Astrocyte of the spinal cord (primary cell): ENCODE measurements at regions not wholly inside any gene's neighbourhood (a gene's known extent, or its start where the extent isn't known, plus 50 kb on each side); places are given as distances from the start of the nearest gene placed in this dataset.

Source experiments
- DNase-seq: peaks from one replicate; pipeline ENCODE4 v3.0.0; 2011; ENCODE audit warnings: low read depth, low spot score
- H3K4me3 ChIP-seq: 2 replicates; pipeline ENCODE4 v1.5.1; 2011; ENCODE audit warnings: low read depth, mild to moderate bottlenecking, low read length, moderate library complexity
- in situ Hi-C: cut with HindIII; loops from 2 replicates; pipeline ENCODE4 v1.10.0; 2017; ENCODE audit warnings: low sequenced_read_pairs
- TF ChIP-seq, protein P1 (sequence below): IDR thresholded peaks from 2 replicates; pipeline ENCODE4 v1.5.1; 2012; ENCODE audit warnings: low read depth, mild to moderate bottlenecking, low read length, inconsistent platforms

- DNase-seq, result no peak
- TF ChIP-seq, protein P1, sequence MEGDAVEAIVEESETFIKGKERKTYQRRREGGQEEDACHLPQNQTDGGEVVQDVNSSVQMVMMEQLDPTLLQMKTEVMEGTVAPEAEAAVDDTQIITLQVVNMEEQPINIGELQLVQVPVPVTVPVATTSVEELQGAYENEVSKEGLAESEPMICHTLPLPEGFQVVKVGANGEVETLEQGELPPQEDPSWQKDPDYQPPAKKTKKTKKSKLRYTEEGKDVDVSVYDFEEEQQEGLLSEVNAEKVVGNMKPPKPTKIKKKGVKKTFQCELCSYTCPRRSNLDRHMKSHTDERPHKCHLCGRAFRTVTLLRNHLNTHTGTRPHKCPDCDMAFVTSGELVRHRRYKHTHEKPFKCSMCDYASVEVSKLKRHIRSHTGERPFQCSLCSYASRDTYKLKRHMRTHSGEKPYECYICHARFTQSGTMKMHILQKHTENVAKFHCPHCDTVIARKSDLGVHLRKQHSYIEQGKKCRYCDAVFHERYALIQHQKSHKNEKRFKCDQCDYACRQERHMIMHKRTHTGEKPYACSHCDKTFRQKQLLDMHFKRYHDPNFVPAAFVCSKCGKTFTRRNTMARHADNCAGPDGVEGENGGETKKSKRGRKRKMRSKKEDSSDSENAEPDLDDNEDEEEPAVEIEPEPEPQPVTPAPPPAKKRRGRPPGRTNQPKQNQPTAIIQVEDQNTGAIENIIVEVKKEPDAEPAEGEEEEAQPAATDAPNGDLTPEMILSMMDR, result no peak
- in situ Hi-C loops, result no loop called here
- H3K4me3 ChIP-seq, result no peak overlapping the region
These were observed 145.1 kb upstream of the RAI14 start for GRCh38 chr5:34511063-34511462.

DNA sequence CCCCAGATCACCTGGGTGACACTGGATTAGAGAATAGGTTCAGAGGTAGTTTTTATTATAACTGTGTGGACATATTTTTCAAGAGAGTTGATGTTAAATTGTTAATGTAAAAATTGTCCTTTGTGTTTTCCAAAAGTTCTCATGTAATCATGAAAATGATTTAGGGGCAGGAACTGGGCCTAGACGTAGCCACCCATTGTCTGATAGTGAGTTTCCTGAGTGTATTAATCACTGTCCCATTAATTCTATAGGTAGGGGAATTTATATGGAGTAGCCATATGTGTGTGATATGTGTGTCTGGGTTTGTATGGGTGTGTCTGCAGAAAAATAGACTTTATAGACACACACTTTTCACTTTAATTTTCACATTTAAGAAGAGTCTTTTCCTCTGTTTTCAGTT, 144.6 kb upstream of the RAI14 start:
- in situ Hi-C loops, result no loop called here
- no peak overlapping the region for H3K4me3 ChIP-seq
- DNase-seq, result no peak
- TF ChIP-seq, protein P1, result no peak

DNA sequence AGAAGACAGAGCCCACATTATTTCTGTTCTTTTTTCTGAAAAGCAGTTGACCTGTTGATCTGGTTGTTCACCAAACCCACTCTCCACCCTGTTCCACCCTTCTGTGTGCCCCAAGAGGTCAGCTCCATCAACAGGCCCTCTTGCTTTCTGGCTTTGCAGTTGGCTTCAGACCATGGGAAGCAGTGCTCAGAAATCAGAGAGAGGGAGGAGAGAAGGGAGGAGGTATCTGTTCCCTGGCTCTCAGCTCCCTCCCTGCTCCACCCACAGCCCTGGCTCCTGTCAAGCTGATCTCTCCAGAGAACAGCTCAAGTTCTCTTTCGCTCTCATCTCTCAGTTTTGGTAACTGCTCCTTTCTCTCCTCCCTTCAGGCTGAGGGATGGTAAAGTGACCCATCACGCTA, 144.2 kb upstream of the RAI14 start:
- TF ChIP-seq, protein P1, result no peak
- in situ Hi-C loops, result no loop called here

GRCh38 chr5:34516166-34516565, 140.0 kb upstream of the RAI14 start:
- in situ Hi-C loops, result no loop called here
- no peak for DNase-seq
- H3K4me3 ChIP-seq, result no peak overlapping the region
- TF ChIP-seq, protein P1, result no peak

More for the DNA sequence above, 144.2 kb upstream of the RAI14 start:
- DNase-seq, result no peak
- H3K4me3 ChIP-seq, result no peak overlapping the region

DNA sequence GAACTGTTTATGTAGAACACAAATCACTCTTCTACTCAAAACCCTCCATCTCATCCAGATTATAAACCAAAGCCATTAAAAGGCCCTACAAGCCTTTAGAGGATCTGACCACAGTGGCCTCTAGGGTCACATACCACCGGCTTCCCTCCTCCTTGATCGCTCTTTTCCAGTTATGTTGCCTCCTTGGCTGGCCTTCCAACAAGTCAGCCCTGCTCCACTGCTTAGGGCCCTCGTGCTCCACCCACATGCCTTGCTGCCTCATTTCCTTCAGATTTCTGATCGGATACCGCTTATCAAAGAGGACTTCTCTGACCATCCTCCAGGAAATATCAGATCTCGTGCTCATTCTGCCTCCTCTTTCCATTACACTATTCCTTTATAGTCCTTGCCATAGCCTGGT, 139.4 kb upstream of the RAI14 start:
- in situ Hi-C loops, result no loop called here
- TF ChIP-seq, protein P1, result no peak
- no peak for DNase-seq
- no peak overlapping the region for H3K4me3 ChIP-seq

- peak; percentile 55 for DNase-seq
- H3K4me3 ChIP-seq, result no peak overlapping the region
- in situ Hi-C loops, result no loop called here
- TF ChIP-seq, protein P1, result no peak
These were observed 138.9 kb upstream of the RAI14 start for GRCh38 chr5:34517249-34517648.

DNA sequence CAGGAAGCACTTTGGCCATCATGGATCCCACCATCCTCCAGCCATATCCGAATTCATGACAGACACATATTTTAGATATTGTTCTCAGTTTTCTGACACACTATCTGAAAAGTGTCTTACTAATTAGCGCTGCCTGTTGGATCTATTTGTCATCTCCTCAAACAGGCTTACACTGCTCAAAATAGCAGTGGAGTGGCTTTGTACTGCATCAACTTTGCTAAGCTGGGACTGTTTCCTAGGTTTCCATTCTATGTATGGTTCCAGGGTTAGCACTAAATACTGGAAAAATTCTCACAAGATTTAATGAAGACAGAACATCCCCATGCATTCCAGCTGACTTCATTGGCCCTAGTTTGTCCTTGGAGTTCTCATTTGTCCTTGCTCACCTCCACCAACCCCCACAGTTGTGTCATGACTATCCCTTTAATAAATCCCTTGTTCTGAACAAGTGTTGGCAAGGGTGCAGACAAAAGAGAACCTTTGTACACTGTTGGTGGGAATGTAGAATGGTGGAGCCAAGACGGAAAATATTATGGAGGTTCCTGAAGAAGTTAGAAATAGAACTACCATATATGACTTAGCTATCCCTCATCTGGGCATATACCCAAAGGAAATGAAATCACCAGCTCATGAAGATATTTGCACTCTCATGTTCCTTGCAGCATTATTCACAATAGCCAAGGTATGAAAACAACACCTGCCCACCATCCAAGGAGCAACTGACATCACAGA, 136.5 kb upstream of the RAI14 start:
- TF ChIP-seq, protein P1, result no peak
- no peak overlapping the region for H3K4me3 ChIP-seq
- DNase-seq, result peak; percentile 81
- in situ Hi-C loops, result no loop called here
